ENCODE measurements at regions not wholly inside any gene's neighbourhood (a gene's known extent, or its start where the extent isn't known, plus 50 kb on each side); places are given as distances from the start of the nearest gene placed in this dataset.

DNA sequence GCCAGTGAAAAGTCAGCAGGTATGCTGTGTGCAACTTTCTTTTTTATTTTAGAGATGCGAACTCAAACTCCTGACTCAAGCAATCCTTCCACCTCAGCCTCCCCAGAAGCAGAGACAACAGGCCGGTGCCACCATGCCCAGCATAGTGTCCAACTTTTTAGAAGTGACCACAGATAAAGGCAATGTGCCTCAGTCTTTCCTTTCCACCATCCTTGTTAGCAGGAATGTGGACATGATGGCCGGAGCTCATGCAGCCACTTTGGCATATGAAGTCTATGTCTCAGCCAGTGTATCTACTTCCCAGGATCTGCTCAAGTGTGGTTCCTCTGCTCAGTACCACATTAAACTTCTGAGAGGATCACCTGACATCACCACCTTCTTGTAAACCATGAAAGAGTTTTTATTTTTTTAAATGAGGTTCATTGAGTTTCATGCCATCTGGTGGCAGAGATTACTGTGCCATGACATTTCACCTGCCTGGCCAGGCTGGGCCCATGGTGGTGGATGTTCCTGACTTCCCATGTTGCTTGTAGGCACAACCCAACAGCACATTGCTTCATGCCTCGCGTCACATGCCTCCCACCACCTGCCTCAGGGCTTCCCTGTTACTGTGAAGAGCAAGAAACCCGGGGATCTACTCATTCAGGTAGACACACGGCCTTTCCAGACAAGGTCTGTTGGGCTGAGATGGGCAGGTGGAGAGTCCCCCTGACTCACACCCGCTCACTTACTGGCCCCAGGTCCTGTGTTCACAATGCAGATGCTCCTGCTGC is 216.5 kb downstream of the LY86 start:
- TF ChIP-seq, protein P1, sequence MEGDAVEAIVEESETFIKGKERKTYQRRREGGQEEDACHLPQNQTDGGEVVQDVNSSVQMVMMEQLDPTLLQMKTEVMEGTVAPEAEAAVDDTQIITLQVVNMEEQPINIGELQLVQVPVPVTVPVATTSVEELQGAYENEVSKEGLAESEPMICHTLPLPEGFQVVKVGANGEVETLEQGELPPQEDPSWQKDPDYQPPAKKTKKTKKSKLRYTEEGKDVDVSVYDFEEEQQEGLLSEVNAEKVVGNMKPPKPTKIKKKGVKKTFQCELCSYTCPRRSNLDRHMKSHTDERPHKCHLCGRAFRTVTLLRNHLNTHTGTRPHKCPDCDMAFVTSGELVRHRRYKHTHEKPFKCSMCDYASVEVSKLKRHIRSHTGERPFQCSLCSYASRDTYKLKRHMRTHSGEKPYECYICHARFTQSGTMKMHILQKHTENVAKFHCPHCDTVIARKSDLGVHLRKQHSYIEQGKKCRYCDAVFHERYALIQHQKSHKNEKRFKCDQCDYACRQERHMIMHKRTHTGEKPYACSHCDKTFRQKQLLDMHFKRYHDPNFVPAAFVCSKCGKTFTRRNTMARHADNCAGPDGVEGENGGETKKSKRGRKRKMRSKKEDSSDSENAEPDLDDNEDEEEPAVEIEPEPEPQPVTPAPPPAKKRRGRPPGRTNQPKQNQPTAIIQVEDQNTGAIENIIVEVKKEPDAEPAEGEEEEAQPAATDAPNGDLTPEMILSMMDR (conservative IDR thresholded peaks at IDR 0.05; ENCODE audit: low read depth, low read length), result no peak
- no peak for TF ChIP-seq EZH2 (IDR thresholded peaks at IDR 0.05; ENCODE audit: borderline replicate concordance, low read depth, low read length, poor library complexity, severe bottlenecking)
